ENCODE measurements at regions not wholly inside any gene's neighbourhood (a gene's known extent, or its start where the extent isn't known, plus 50 kb on each side); places are given as distances from the start of the nearest gene placed in this dataset.

DNA sequence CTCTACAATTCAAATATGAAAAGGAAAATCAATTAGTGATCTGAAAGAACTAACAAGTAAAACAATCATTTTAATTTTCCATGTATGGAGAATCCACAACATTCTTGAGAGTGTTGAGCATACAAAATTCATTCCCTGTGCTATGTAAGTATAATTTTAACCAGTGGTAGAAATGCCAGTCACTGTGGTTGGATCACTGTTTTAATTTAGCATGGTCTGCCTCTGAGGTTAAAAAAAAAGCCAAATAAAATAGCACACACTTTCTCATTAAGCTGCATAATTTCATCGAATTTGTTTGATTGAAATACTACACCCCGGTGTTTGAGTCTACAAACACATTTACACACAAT is 185.5 kb upstream of the STS start:
- TF ChIP-seq, protein P1, sequence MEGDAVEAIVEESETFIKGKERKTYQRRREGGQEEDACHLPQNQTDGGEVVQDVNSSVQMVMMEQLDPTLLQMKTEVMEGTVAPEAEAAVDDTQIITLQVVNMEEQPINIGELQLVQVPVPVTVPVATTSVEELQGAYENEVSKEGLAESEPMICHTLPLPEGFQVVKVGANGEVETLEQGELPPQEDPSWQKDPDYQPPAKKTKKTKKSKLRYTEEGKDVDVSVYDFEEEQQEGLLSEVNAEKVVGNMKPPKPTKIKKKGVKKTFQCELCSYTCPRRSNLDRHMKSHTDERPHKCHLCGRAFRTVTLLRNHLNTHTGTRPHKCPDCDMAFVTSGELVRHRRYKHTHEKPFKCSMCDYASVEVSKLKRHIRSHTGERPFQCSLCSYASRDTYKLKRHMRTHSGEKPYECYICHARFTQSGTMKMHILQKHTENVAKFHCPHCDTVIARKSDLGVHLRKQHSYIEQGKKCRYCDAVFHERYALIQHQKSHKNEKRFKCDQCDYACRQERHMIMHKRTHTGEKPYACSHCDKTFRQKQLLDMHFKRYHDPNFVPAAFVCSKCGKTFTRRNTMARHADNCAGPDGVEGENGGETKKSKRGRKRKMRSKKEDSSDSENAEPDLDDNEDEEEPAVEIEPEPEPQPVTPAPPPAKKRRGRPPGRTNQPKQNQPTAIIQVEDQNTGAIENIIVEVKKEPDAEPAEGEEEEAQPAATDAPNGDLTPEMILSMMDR (IDR thresholded peaks at IDR 0.05; ENCODE audit: low read length) = no peak
- no peak for TF ChIP-seq EZH2 (IDR thresholded peaks at IDR 0.05; ENCODE audit: borderline replicate concordance, low read length)
- H3K4me3 ChIP-seq (ENCODE audit: low read depth, low read length, poor library complexity, severe bottlenecking) = no peak overlapping the region

DNA sequence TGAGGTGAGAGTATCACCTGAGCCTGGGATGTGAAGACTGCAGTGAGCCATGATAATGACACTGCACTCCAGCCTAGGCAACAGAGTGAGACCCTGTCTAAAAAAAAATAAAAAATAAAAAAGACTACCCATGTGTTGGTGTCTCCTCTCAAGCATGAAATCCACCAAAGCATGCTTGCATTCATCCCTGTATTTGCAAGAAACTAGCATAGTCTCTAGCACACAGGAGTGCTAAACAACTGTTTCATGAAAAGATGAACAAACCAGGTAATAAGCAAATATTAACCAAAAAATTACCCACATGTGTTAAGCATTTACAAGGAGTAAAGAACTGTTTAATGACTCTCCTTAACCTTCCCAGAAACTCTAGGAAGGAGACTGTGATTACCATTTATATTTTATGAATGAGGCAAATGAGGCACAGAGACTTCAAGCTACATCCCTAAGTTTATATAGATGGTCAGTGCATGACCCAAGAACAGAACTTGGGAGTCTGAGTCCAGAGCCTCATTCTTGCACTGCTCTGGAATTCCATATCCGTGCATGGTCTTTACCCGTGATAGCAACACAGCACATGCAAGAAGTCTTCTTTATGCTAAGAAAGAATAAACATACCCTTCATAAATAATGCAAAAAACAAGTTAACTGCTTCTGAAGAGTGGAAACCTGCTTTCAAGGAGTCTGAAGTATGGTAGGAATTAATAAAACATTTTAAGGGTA is 186.1 kb upstream of the STS start:
- H3F3A ChIP-seq (ENCODE audit: insufficient read depth, low read length) = no peaks in the 10 kb centered on the region

More for the DNA sequence above, 185.5 kb upstream of the STS start:
- H3K79me2 ChIP-seq (ENCODE audit: insufficient read depth, low read length) = no peaks in the 10 kb centered on the region
- no peak overlapping the region for H3K4me2 ChIP-seq (ENCODE audit: low read length)
- H3F3A ChIP-seq (ENCODE audit: insufficient read depth, low read length) = no peaks in the 10 kb centered on the region
- H3K9me3 ChIP-seq (ENCODE audit: low read length) = no peaks in the 10 kb centered on the region
- H3K27me3 ChIP-seq (ENCODE audit: insufficient read depth, low read length) = no peaks in the 10 kb centered on the region
- no peak overlapping the region for H3K9ac ChIP-seq (ENCODE audit: low read length)
- no peaks in the 10 kb centered on the region for H3K9me2 ChIP-seq (ENCODE audit: low read depth, low read length)
- H3K36me3 ChIP-seq (ENCODE audit: insufficient read depth, low read length) = no peaks in the 10 kb centered on the region
- H3K4me1 ChIP-seq (ENCODE audit: insufficient read depth, low read length, severe bottlenecking) = no peaks in the 10 kb centered on the region
- no peak overlapping the region for H3K27ac ChIP-seq (ENCODE audit: low read depth, low read length, poor library complexity, severe bottlenecking)
- no peaks in the 10 kb centered on the region for H4K20me1 ChIP-seq (ENCODE audit: insufficient read depth, low read length)
- H2AFZ ChIP-seq (ENCODE audit: low read length) = no peak overlapping the region

DNA sequence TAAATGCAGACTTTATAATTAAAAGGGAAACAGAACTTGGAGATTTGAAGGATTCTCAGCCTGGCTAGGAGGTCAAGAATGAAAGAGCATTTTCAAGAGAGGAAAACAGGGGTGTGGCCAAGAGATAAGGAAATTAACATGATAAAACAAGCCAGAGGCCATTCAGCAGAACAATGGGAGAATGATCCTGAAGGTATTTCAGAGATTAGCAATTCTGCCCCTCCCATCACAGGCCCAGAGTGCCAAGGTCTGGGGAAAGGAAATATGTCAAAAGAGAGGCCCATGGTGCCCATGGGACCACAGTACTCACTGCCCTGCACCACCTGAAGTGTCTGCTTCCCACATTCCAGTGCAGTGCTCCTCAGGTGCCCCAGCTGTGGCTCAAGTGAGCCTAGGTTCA is 188.5 kb upstream of the STS start:
- no peak overlapping the region for H3K9ac ChIP-seq (ENCODE audit: low read length)
- no peaks in the 10 kb centered on the region for H3K9me3 ChIP-seq (ENCODE audit: low read length)
- no peak overlapping the region for H2AFZ ChIP-seq (ENCODE audit: low read length)
- TF ChIP-seq, protein P1 (IDR thresholded peaks at IDR 0.05; ENCODE audit: low read length) = no peak
- TF ChIP-seq EZH2 (IDR thresholded peaks at IDR 0.05; ENCODE audit: borderline replicate concordance, low read length) = no peak
- H3K27ac ChIP-seq (ENCODE audit: low read depth, low read length, poor library complexity, severe bottlenecking) = no peak overlapping the region
- H3K4me2 ChIP-seq (ENCODE audit: low read length) = no peak overlapping the region
- H3K79me2 ChIP-seq (ENCODE audit: insufficient read depth, low read length) = no peaks in the 10 kb centered on the region
- H3K4me1 ChIP-seq (ENCODE audit: insufficient read depth, low read length, severe bottlenecking) = no peaks in the 10 kb centered on the region
- H3K36me3 ChIP-seq (ENCODE audit: insufficient read depth, low read length) = no peaks in the 10 kb centered on the region
- H3F3A ChIP-seq (ENCODE audit: insufficient read depth, low read length) = no peaks in the 10 kb centered on the region
- no peak overlapping the region for H3K4me3 ChIP-seq (ENCODE audit: low read depth, low read length, poor library complexity, severe bottlenecking)
- no peaks in the 10 kb centered on the region for H3K9me2 ChIP-seq (ENCODE audit: low read depth, low read length)
- H4K20me1 ChIP-seq (ENCODE audit: insufficient read depth, low read length) = no peaks in the 10 kb centered on the region
- H3K27me3 ChIP-seq (ENCODE audit: insufficient read depth, low read length) = no peaks in the 10 kb centered on the region

More for the DNA sequence above, 186.1 kb upstream of the STS start:
- H3K27me3 ChIP-seq (ENCODE audit: insufficient read depth, low read length) = no peaks in the 10 kb centered on the region
- H3K27ac ChIP-seq (ENCODE audit: low read depth, low read length, poor library complexity, severe bottlenecking) = no peak overlapping the region
- TF ChIP-seq, protein P1 (IDR thresholded peaks at IDR 0.05; ENCODE audit: low read length) = no peak
- TF ChIP-seq EZH2 (IDR thresholded peaks at IDR 0.05; ENCODE audit: borderline replicate concordance, low read length) = no peak
- no peaks in the 10 kb centered on the region for H4K20me1 ChIP-seq (ENCODE audit: insufficient read depth, low read length)
- H3K4me1 ChIP-seq (ENCODE audit: insufficient read depth, low read length, severe bottlenecking) = no peaks in the 10 kb centered on the region
- H3K4me3 ChIP-seq (ENCODE audit: low read depth, low read length, poor library complexity, severe bottlenecking) = no peak overlapping the region
- H3K9me2 ChIP-seq (ENCODE audit: low read depth, low read length) = no peaks in the 10 kb centered on the region
- H2AFZ ChIP-seq (ENCODE audit: low read length) = no peak overlapping the region
- no peak overlapping the region for H3K4me2 ChIP-seq (ENCODE audit: low read length)
- no peaks in the 10 kb centered on the region for H3K79me2 ChIP-seq (ENCODE audit: insufficient read depth, low read length)
- no peak overlapping the region for H3K9ac ChIP-seq (ENCODE audit: low read length)
- H3K9me3 ChIP-seq (ENCODE audit: low read length) = no peaks in the 10 kb centered on the region
- H3K36me3 ChIP-seq (ENCODE audit: insufficient read depth, low read length) = no peaks in the 10 kb centered on the region

All from OCI-LY1 (cell line).